IMR-90 (cell line): ENCODE measurements at regions not wholly inside any gene's neighbourhood (a gene's known extent, or its start where the extent isn't known, plus 50 kb on each side); places are given as distances from the start of the nearest gene placed in this dataset.

Experiments used
- BHLHE40 ChIP-seq: fragments of 150-350 bp; IDR thresholded peaks from 2 replicates; pipeline ENCODE4 v1.6.1; 2016; ENCODE audit warnings: mild to moderate bottlenecking, low read depth, low read length
- CEBPB ChIP-seq: IDR thresholded peaks from 2 replicates; pipeline ENCODE4 v1.6.1; 2012; ENCODE audit warnings: low read depth, low read length, improper control_type of control experiment
- POLR2A ChIP-seq: IDR thresholded peaks from 2 replicates; pipeline ENCODE4 v1.6.1; 2012; ENCODE audit warnings: mild to moderate bottlenecking, low read depth, low read length
- SMC3 ChIP-seq: fragments of 150-350 bp; IDR thresholded peaks from 2 replicates; pipeline ENCODE4 v1.6.1; 2016; ENCODE audit warnings: low read depth, mild to moderate bottlenecking, antibody characterized with exemption, low read length, moderate library complexity
- TF ChIP-seq, protein P1 (sequence below): conservative IDR thresholded peaks from 2 replicates; pipeline ENCODE4 v1.5.1; 2012; ENCODE audit warnings: mild to moderate bottlenecking, low read depth, low read length, improper control_type of control experiment

DNA sequence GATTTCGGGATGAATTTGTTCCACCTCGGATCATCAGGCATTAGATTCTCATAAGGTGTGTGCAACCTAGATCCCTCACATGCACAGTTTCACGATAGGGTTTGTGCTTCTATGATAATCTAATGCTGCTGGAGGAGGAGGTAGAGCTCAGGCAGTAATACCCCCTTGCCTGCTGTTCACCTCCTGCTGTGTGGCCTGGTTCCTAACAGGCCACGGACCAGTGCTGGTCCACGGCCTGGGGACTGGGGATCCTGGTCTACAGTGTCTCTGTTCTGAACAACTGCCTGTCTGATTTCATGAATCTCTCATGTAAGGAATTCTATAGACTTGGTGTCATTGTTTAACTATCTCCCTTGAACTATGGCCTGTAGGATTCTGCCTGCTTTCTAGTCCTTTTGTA, 269.9 kb downstream of the SPRY1 start:
- TF ChIP-seq, protein P1, sequence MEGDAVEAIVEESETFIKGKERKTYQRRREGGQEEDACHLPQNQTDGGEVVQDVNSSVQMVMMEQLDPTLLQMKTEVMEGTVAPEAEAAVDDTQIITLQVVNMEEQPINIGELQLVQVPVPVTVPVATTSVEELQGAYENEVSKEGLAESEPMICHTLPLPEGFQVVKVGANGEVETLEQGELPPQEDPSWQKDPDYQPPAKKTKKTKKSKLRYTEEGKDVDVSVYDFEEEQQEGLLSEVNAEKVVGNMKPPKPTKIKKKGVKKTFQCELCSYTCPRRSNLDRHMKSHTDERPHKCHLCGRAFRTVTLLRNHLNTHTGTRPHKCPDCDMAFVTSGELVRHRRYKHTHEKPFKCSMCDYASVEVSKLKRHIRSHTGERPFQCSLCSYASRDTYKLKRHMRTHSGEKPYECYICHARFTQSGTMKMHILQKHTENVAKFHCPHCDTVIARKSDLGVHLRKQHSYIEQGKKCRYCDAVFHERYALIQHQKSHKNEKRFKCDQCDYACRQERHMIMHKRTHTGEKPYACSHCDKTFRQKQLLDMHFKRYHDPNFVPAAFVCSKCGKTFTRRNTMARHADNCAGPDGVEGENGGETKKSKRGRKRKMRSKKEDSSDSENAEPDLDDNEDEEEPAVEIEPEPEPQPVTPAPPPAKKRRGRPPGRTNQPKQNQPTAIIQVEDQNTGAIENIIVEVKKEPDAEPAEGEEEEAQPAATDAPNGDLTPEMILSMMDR, result no peak
- no peak for TF ChIP-seq BHLHE40
- no peak for TF ChIP-seq CEBPB
- TF ChIP-seq SMC3, result no peak
- TF ChIP-seq POLR2A, result no peak
